GM23248 (cell line): ENCODE measurements at regions not wholly inside any gene's neighbourhood (a gene's known extent, or its start where the extent isn't known, plus 50 kb on each side); places are given as distances from the start of the nearest gene placed in this dataset.

Source experiments
- DNase-seq: peaks from one replicate; pipeline ENCODE4 v3.0.0-alpha.2; 2015
- H2AFZ ChIP-seq: fragments of 200-600 bp; sonication (generic); 2 replicates; pipeline ENCODE4 v1.6.1; 2016; ENCODE audit warnings: antibody characterized with exemption
- H3F3A ChIP-seq: fragments of 200-600 bp; sonication (generic); 2 replicates; pipeline ENCODE4 v1.6.1; 2016; ENCODE audit warnings: mild to moderate bottlenecking, antibody characterized with exemption, mixed run types; ENCODE audit not compliant: insufficient read depth
- H3K27ac ChIP-seq: fragments of 200-600 bp; sonication (generic); 2 replicates; pipeline ENCODE4 v1.5.1; 2016; ENCODE audit warnings: mild to moderate bottlenecking
- H3K27me3 ChIP-seq: fragments of 200-600 bp; sonication (generic); replicated peaks from 2 replicates; pipeline ENCODE4 v1.6.1; 2016; ENCODE audit warnings: mild to moderate bottlenecking; ENCODE audit not compliant: insufficient read depth
- H3K36me3 ChIP-seq: fragments of 200-600 bp; sonication (generic); 2 replicates; pipeline ENCODE4 v1.6.1; 2016; ENCODE audit warnings: low read depth, mild to moderate bottlenecking
- H3K4me1 ChIP-seq: fragments of 200-600 bp; sonication (generic); 2 replicates; pipeline ENCODE4 v1.6.1; 2016; ENCODE audit warnings: mild to moderate bottlenecking; ENCODE audit not compliant: insufficient read depth
- H3K4me2 ChIP-seq: fragments of 200-600 bp; sonication (generic); one replicate; pipeline ENCODE4 v1.6.1; 2016; ENCODE audit warnings: mild to moderate bottlenecking; ENCODE audit not compliant: unreplicated experiment
- H3K4me3 ChIP-seq: fragments of 200-600 bp; sonication (generic); 2 replicates; pipeline ENCODE4 v1.5.1; 2016; ENCODE audit warnings: mild to moderate bottlenecking
- H3K79me2 ChIP-seq: fragments of 200-600 bp; sonication (generic); 2 replicates; pipeline ENCODE4 v1.6.1; 2016; ENCODE audit warnings: mild to moderate bottlenecking; ENCODE audit not compliant: insufficient read depth
- H3K9ac ChIP-seq: fragments of 200-600 bp; sonication (generic); 2 replicates; pipeline ENCODE4 v1.6.1; 2016; ENCODE audit warnings: mild to moderate bottlenecking
- H3K9me2 ChIP-seq: fragments of 200-600 bp; sonication (generic); 2 replicates; pipeline ENCODE4 v1.6.1; 2016; ENCODE audit warnings: mixed run types, mild to moderate bottlenecking, moderate library complexity; ENCODE audit not compliant: insufficient read depth
- H3K9me3 ChIP-seq: fragments of 200-600 bp; sonication (generic); one replicate; pipeline ENCODE4 v1.6.1; 2017; ENCODE audit warnings: low read depth
- H4K20me1 ChIP-seq: fragments of 200-600 bp; sonication (generic); 2 replicates; pipeline ENCODE4 v1.6.0; 2016; ENCODE audit not compliant: insufficient read depth
- EZH2 ChIP-seq: fragments of 200-600 bp; sonication (generic); IDR thresholded peaks from 2 replicates; pipeline ENCODE4 v1.6.1; 2018; ENCODE audit warnings: antibody characterized with exemption, mild to moderate bottlenecking; ENCODE audit not compliant: insufficient read depth, poor library complexity, severe bottlenecking
- EZH2phosphoT487 ChIP-seq: fragments of 200-600 bp; sonication (generic); IDR thresholded peaks from 2 replicates; pipeline ENCODE4 v1.6.1; 2018; ENCODE audit warnings: antibody characterized with exemption, moderate library complexity, mild to moderate bottlenecking, low read depth; ENCODE audit not compliant: insufficient read depth
- WGBS, 2 experiments: methylation state at CpG; one replicate each; pipeline ENCODE4 v1.1.6; 2015 to 2017; ENCODE audit warnings: low lambda C conversion rate in 2 of 2, low coverage in 1 of 2; ENCODE audit errors: missing lambda C conversion rate in 2 of 2; 5-methylcytosine and 5-hydroxymethylcytosine counted together
- in situ Hi-C: fragments of 300-500 bp; cut with MboI; formaldehyde crosslinking; loops from 2 replicates; pipeline ENCODE4 v1.15.0; 2020

DNA sequence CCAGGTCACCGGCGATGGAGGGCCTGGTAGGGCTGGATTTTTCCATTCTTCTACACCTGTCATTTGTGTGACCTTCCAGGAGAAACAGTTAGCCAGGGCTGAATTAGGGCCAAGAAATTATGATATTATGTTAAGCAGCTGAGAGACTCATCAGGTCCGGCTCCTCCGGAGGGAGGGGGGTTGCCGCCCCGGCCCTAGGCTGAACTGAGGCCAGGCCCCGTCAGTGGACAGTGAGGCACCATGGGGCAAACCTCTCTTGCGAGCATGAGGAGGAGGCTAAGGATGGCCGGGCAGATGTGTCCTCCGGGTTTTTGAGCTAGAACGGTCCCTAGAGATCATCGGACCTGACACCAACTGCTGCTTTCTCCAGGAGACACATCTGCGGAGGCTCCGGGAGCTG, 150.1 kb downstream of the SOX11 start:
- Histone ChIP-seq H3K9ac (no peak overlapping the region), H3K9me3 (no peaks in the 10 kb centered on the region), H3K27me3 (no peaks in the 10 kb centered on the region), H3K27ac (no peak overlapping the region), H3K79me2 (no peaks in the 10 kb centered on the region), H4K20me1 (no peaks in the 10 kb centered on the region), H2AFZ (no peak overlapping the region), H3K36me3 (no peaks in the 10 kb centered on the region), H3K4me3 (no peak overlapping the region), H3K4me1 (no peaks in the 10 kb centered on the region), H3K4me2 (no peak overlapping the region), H3K9me2 (no peaks in the 10 kb centered on the region), H3F3A (no peaks in the 10 kb centered on the region)
- in situ Hi-C loops = no loop called here
- DNase-seq = no peak
- WGBS, 2 experiments = 75% methylated on average over 14 of the region's 14 CpGs
- TF ChIP-seq EZH2 (no peak), EZH2phosphoT487 (no peak)

DNA sequence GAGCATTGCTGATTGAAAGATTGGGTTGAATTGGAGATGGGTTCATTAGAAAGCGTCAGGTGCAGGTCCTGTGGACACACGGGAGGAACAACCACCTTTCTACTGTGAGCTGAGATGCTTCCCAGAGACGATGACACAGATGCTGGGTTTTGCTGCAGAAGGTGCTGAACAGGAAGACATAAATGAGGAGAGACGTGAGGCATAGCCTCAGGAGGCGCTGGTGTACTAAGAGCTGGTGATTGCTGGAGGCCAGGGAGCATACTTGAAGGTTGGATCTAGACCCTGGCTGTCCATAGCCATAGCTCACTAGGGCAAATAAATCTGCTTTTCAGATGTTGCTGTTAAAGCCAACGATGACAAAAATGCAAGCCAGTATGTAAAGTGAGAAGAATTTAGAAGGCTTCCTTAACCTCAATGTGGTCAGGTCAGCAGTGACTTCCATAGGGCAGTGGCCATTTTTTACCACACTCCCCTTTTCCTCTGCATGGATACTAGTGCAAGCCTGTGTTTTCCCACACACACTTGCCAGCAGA, 153.7 kb downstream of the SOX11 start:
- Histone ChIP-seq H3K79me2 (no peaks in the 10 kb centered on the region), H3K9me3 (no peaks in the 10 kb centered on the region), H3F3A (no peaks in the 10 kb centered on the region), H3K27ac (no peak overlapping the region), H4K20me1 (no peaks in the 10 kb centered on the region), H3K4me3 (no peak overlapping the region), H3K9ac (no peak overlapping the region), H2AFZ (no peak overlapping the region), H3K9me2 (no peaks in the 10 kb centered on the region), H3K4me1 (no peaks in the 10 kb centered on the region), H3K27me3 (no peaks in the 10 kb centered on the region), H3K4me2 (no peak overlapping the region), H3K36me3 (no peaks in the 10 kb centered on the region)
- 26 to 27% methylated on average over 6 of the region's 6 CpGs for WGBS, 2 experiments
- DNase-seq = no peak
- in situ Hi-C loops = no loop called here
- TF ChIP-seq EZH2 (no peak), EZH2phosphoT487 (no peak)

DNA sequence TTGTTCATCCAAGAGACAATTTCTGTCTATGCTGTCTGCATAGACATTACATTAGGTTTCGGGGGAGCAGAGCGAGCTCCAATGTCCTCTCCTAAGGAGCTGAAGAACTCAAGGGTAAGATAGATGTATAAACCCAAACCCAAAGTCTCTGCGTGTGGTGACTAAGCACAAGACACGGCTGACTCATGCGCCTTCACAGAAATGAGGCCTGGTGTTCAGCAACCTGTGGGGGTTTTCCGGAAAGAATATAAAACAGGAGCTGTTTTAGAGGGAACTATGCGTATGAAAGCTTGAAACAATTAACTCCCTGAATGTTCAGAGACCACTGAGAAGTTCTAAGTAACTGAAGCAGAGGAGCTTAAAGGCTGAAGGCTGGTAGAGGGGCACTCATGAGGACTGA, 154.7 kb downstream of the SOX11 start:
- H3K27ac ChIP-seq = no peak overlapping the region
- H3K4me1 ChIP-seq = no peaks in the 10 kb centered on the region
- H4K20me1 ChIP-seq = no peaks in the 10 kb centered on the region
- no peak overlapping the region for H3K4me2 ChIP-seq
- no peak overlapping the region for H3K4me3 ChIP-seq
- H3K9ac ChIP-seq = no peak overlapping the region
- no peaks in the 10 kb centered on the region for H3K36me3 ChIP-seq
- H3K27me3 ChIP-seq = no peaks in the 10 kb centered on the region
- H3F3A ChIP-seq = no peaks in the 10 kb centered on the region
- in situ Hi-C loops = no loop called here
- H3K9me3 ChIP-seq = no peaks in the 10 kb centered on the region
- TF ChIP-seq EZH2 (no peak), EZH2phosphoT487 (no peak)
- WGBS, 2 experiments = 43 to 50% methylated on average over 7 of the region's 7 CpGs
- no peaks in the 10 kb centered on the region for H3K79me2 ChIP-seq
- no peak for DNase-seq
- H2AFZ ChIP-seq = no peak overlapping the region
- no peaks in the 10 kb centered on the region for H3K9me2 ChIP-seq

DNA sequence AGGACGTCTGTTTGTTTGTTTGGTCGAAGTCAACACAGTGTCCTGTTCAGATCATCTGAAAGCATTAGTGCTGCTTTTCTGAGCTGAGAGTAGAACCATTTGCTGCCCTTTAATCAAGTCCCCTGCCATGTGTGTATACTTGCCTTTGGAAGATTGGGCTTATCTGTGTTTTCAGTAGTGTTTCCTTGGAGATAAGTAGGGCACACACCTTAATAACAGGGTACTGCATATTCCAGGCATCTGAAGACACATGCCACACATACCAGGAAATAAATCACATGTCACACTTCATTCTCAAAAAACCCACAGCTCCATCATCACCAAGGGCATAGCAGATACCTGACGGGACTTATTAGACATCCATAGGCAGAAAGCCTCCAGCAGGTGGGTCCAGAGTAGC, 157.4 kb downstream of the SOX11 start:
- H3K9ac ChIP-seq = no peak overlapping the region
- no peaks in the 10 kb centered on the region for H3K79me2 ChIP-seq
- H3F3A ChIP-seq = no peaks in the 10 kb centered on the region
- no peak overlapping the region for H3K4me3 ChIP-seq
- H3K36me3 ChIP-seq = no peaks in the 10 kb centered on the region
- in situ Hi-C loops = no loop called here
- H3K27me3 ChIP-seq = no peaks in the 10 kb centered on the region
- H3K4me1 ChIP-seq = no peaks in the 10 kb centered on the region
- H2AFZ ChIP-seq = no peak overlapping the region
- H3K9me3 ChIP-seq = no peaks in the 10 kb centered on the region
- DNase-seq = no peak
- no peaks in the 10 kb centered on the region for H3K9me2 ChIP-seq
- H4K20me1 ChIP-seq = no peaks in the 10 kb centered on the region
- no peak overlapping the region for H3K4me2 ChIP-seq
- 22 to 23% methylated on average over 3 of the region's 3 CpGs for WGBS, 2 experiments
- H3K27ac ChIP-seq = no peak overlapping the region
- TF ChIP-seq EZH2phosphoT487 (no peak), EZH2 (no peak)

DNA sequence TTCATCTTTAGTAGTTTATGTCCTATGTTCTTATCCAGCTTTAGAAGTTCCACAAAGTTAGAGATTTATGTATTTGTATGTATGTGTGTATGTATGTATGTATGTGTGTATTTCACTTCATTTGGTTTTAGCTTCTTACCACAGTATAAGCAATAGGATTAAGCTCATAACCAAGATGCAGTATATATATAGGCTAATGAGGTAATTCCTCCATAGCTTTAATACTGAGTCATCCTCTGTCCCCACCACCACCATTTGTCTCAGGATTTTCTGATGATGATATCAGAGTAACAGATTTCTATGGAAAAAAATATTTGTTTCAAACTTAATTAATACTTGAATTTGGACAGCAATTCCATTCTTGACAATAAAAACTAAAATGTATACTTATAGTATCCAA, 159.2 kb downstream of the SOX11 start:
- no peak overlapping the region for H3K9ac ChIP-seq
- no peak overlapping the region for H2AFZ ChIP-seq
- no peaks in the 10 kb centered on the region for H3F3A ChIP-seq
- no peaks in the 10 kb centered on the region for H3K27me3 ChIP-seq
- TF ChIP-seq EZH2phosphoT487 (no peak), EZH2 (no peak)
- no peak overlapping the region for H3K4me2 ChIP-seq
- H3K4me3 ChIP-seq = no peak overlapping the region
- no peaks in the 10 kb centered on the region for H4K20me1 ChIP-seq
- H3K27ac ChIP-seq = no peak overlapping the region
- H3K79me2 ChIP-seq = no peaks in the 10 kb centered on the region
- H3K9me3 ChIP-seq = no peaks in the 10 kb centered on the region
- in situ Hi-C loops = no loop called here
- DNase-seq = no peak
- H3K4me1 ChIP-seq = no peaks in the 10 kb centered on the region
- H3K36me3 ChIP-seq = no peaks in the 10 kb centered on the region
- no peaks in the 10 kb centered on the region for H3K9me2 ChIP-seq
